HepG2 (cell line): ENCODE measurements at regions not wholly inside any gene's neighbourhood (a gene's known extent, or its start where the extent isn't known, plus 50 kb on each side); places are given as distances from the start of the nearest gene placed in this dataset.

ENCODE experiments used
- ATAC-seq: fragments of 200-7000 bp; cut with Tn5 transposase; 3 replicates; pipeline ENCODE4 v1.9.1; 2020; ENCODE audit warnings: mild to moderate bottlenecking, moderate library complexity
- BruUV-seq: library from RNA; stranded (reverse); fragments of 400-500 nt; replicated peaks from 2 replicates; lab custom pipeline; 2021; lab: Mats Ljungman, UMichigan
- CTCF ChIA-PET: fragments of 300-600 bp; formaldehyde crosslinking; extraction: SDS; loops from one replicate; lab custom pipeline; 2021; ENCODE audit warnings: low total read pairs, inconsistent platforms, low intra/inter-chr PET ratio; lab: Yijun Ruan, JAX
- POLR2A ChIA-PET: fragments of 350-600 bp; sonication (Branson Sonifier 250); formaldehyde crosslinking; loops from one replicate; lab custom pipeline; 2020; ENCODE audit warnings: antibody characterized with exemption, inconsistent platforms; lab: Yijun Ruan, JAX
- DNase-seq: peaks from one replicate; pipeline ENCODE4 v3.0.0-alpha.2; 2015; ENCODE audit warnings: low spot score
- FAIRE-seq: peaks from 3 replicates; lab custom pipeline; 2011; peaks lifted over from hg19 to GRCh38; lab: Jason Lieb, UNC
- H2AFZ ChIP-seq: one replicate; pipeline ENCODE4 v1.6.1; 2011; ENCODE audit warnings: low read length, inconsistent platforms
- H3K27ac ChIP-seq: fragments of 300-600 bp; 3 replicates; pipeline ENCODE4 v1.8.0; 2011; ENCODE audit warnings: mixed run types, mild to moderate bottlenecking, mixed read lengths, low read length, inconsistent platforms; ENCODE audit not compliant: insufficient read depth; ENCODE audit errors: extremely low read length
- H3K27me3 ChIP-seq, 2 experiments: fragments of 200-600 bp in 1 of 2; 2 replicates in 1 of 2; 3 replicates in 1 of 2; pipeline versions ENCODE4 v1.6.0 to v1.8.0; 2011; ENCODE audit warnings: low read length in 2 of 2, mild to moderate bottlenecking in 2 of 2, moderate library complexity in 2 of 2, inconsistent platforms in 1 of 2; ENCODE audit not compliant: insufficient read depth in 2 of 2, control insufficient read depth in 1 of 2
- H3K36me3 ChIP-seq, 2 experiments: fragments of 200-600 bp in 1 of 2; replicated peaks in 1 of 2; 2 replicates in 1 of 2; 3 replicates in 1 of 2; pipeline versions ENCODE4 v1.5.1 to v1.8.0; 2011; ENCODE audit warnings: low read length in 2 of 2, inconsistent platforms in 1 of 2; ENCODE audit not compliant: insufficient read depth in 2 of 2, control insufficient read depth in 1 of 2
- H3K4me1 ChIP-seq: 2 replicates; pipeline ENCODE4 v1.5.1; 2012; ENCODE audit warnings: low read length, inconsistent platforms; ENCODE audit not compliant: insufficient read depth
- H3K4me2 ChIP-seq: 2 replicates; pipeline ENCODE4 v1.6.0; 2011; ENCODE audit warnings: low read depth, low read length, inconsistent platforms
- H3K4me3 ChIP-seq, 3 experiments: fragments of 200-600 bp in 1 of 3; sonication (generic), shearing (Covaris generic) in 1 of 3; replicated peaks in 1 of 3; 2 replicates each; pipeline ENCODE4 v1.5.1; 2011 to 2016; ENCODE audit warnings: low read length in 3 of 3, inconsistent platforms in 2 of 3, low read depth in 2 of 3, mild to moderate bottlenecking in 2 of 3, control low read depth in 1 of 3, mixed read lengths in 1 of 3; ENCODE audit not compliant: insufficient read depth in 1 of 3
- H3K79me2 ChIP-seq: one replicate; pipeline ENCODE4 v1.6.1; 2011; ENCODE audit warnings: low read length, inconsistent platforms; ENCODE audit not compliant: insufficient read depth
- H3K9ac ChIP-seq: 2 replicates; pipeline ENCODE4 v1.6.0; 2011; ENCODE audit warnings: mild to moderate bottlenecking, low read depth, low read length, inconsistent platforms; ENCODE audit not compliant: insufficient read depth
- H3K9me3 ChIP-seq: 2 replicates; pipeline ENCODE4 v1.5.1; 2012; ENCODE audit warnings: mild to moderate bottlenecking, low read length
- H4K20me1 ChIP-seq: 2 replicates; pipeline ENCODE4 v1.6.0; 2011; ENCODE audit warnings: inconsistent platforms, mild to moderate bottlenecking, low read length, moderate library complexity; ENCODE audit not compliant: insufficient read depth
- FUBP1 ChIP-seq: sonication (generic); formaldehyde crosslinking; IDR thresholded peaks from 2 replicates; pipeline ENCODE4 v1.5.1; 2020; ENCODE audit warnings: missing genetic modification reagents, mild to moderate bottlenecking, borderline replicate concordance
- KLF6 ChIP-seq: IDR thresholded peaks from 2 replicates; pipeline ENCODE4 v1.8.0; 2016; ENCODE audit warnings: missing biosample characterization, missing genetic modification reagents
- LCORL ChIP-seq, 2 experiments: fragments of 450-650 bp in 1 of 2; sonication (generic) in 1 of 2; formaldehyde crosslinking in 1 of 2; IDR thresholded peaks; 2 replicates each; pipeline versions ENCODE4 v1.5.0 to v1.6.1; 2017 to 2020; ENCODE audit warnings: antibody characterized with exemption in 1 of 2, missing genetic modification reagents in 1 of 2
- MATR3 ChIP-seq: sonication (generic); formaldehyde crosslinking; IDR thresholded peaks from 2 replicates; pipeline ENCODE4 v1.4.0; 2020; ENCODE audit warnings: missing genetic modification reagents
- NFKBIZ ChIP-seq: IDR thresholded peaks from 2 replicates; pipeline ENCODE4 v1.6.1; 2018; ENCODE audit warnings: missing genetic modification reagents, missing compliant biosample characterization
- TRIM24 ChIP-seq: sonication (generic); formaldehyde crosslinking; IDR thresholded peaks from 2 replicates; pipeline ENCODE4 v1.8.0; 2022; ENCODE audit warnings: mild to moderate bottlenecking, missing genetic modification reagents
- ZBTB39 ChIP-seq: sonication (generic); formaldehyde crosslinking; IDR thresholded peaks from 2 replicates; pipeline ENCODE4 v1.5.0; 2020; ENCODE audit warnings: missing genetic modification reagents
- ZKSCAN5 ChIP-seq: sonication (generic); formaldehyde crosslinking; IDR thresholded peaks from 2 replicates; pipeline ENCODE4 v1.5.1; 2020; ENCODE audit warnings: mild to moderate bottlenecking, missing genetic modification reagents
- ZNF503 ChIP-seq: sonication (generic); formaldehyde crosslinking; IDR thresholded peaks from 2 replicates; pipeline ENCODE4 v1.4.0; 2020; ENCODE audit warnings: missing genetic modification reagents
- ZSCAN20 ChIP-seq: sonication (generic); formaldehyde crosslinking; IDR thresholded peaks from 2 replicates; pipeline ENCODE4 v1.4.0; 2020; ENCODE audit warnings: missing genetic modification reagents, mild to moderate bottlenecking, borderline replicate concordance
- WGBS: methylation state at CpG from one replicate; pipeline ENCODE4 v1.1.6; 2017; ENCODE audit warnings: low lambda C conversion rate; 5-methylcytosine and 5-hydroxymethylcytosine counted together
- in situ Hi-C: cut with HindIII; loops from 2 replicates; pipeline ENCODE4 v1.10.0; 2017; ENCODE audit warnings: low pct_unique_long_range_greater_than_20kb; ENCODE audit not compliant: extremely low pct_ligation_motif_present
- intact Hi-C: fragments of 100-400 bp; cut with micrococcal nuclease; formaldehyde crosslinking; loops from one replicate; pipeline ENCODE4 v1.10.0; 2022; ENCODE audit not compliant: unreplicated experiment

DNA sequence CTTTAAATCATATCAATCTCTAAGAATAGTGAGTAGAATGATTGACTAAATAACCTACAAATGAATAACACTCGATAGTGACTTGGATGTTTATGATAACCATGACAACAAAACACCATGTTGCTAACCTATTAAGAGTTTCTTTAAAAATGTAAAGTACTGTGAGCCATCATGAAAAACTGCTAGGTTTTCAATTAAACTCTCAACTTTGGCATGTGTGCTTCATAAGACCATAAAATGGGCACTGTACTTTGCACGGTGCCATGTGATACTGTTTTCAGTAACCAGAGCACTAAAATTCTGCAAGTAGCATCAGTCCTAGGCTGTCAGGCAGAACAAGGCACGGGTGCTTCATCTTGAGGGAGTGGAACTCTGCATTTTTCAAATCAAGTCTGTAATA is 96.2 kb upstream of the TRIM77 start:
- no peaks in the 10 kb centered on the region for H3K9me3 ChIP-seq
- H3K27me3 ChIP-seq, result no peaks in the 10 kb centered on the region
- no peak overlapping the region for H3K4me3 ChIP-seq
- BruUV-seq, result no TSS peak
- ATAC-seq (no peak), FAIRE-seq (no peak), DNase-seq (no peak)
- in situ Hi-C loops (no loop called here), intact Hi-C loops (no loop called here)
- H3K36me3 ChIP-seq, result no peaks in the 10 kb centered on the region
- no peak overlapping the region for H3K27ac ChIP-seq
- no peak overlapping the region for H3K9ac ChIP-seq
- H4K20me1 ChIP-seq, result no peaks in the 10 kb centered on the region
- ChIA-PET POLR2A (no interaction called here), CTCF (no interaction called here)
- no peak for TF ChIP-seq NFKBIZ (CRISPR knock-in tag)
- TF ChIP-seq ZSCAN20 (CRISPR knock-in tag), result no peak
- no peak for TF ChIP-seq KLF6 (CRISPR knock-in tag)
- TF ChIP-seq ZKSCAN5 (CRISPR knock-in tag), result no peak
- no peak for TF ChIP-seq LCORL (IDR thresholded peaks at IDR 0.05)
- no peak for TF ChIP-seq LCORL (CRISPR knock-in tag; IDR thresholded peaks at IDR 0.05)
- no peak for TF ChIP-seq ZBTB39 (CRISPR knock-in tag)
- no peak for TF ChIP-seq MATR3 (CRISPR knock-in tag)
- TF ChIP-seq TRIM24 (CRISPR knock-in tag), result no peak
- no peak for TF ChIP-seq ZNF503 (CRISPR knock-in tag)
- no peak for TF ChIP-seq FUBP1 (CRISPR knock-in tag)
- 0% methylated on average over 3 of the region's 3 CpGs for WGBS
- no peaks in the 10 kb centered on the region for H3K4me1 ChIP-seq
- no peak overlapping the region for H3K4me2 ChIP-seq
- H2AFZ ChIP-seq, result no peak overlapping the region
- no peaks in the 10 kb centered on the region for H3K79me2 ChIP-seq
